Activated CD4-positive, alpha-beta T cell treated with anti-CD3 and anti-CD28 coated beads, Interleukin-2, amount 10 ng/mL, durations not matched to agents 24 days and 14 days (primary cell): ENCODE measurements at regions not wholly inside any gene's neighbourhood (a gene's known extent, or its start where the extent isn't known, plus 50 kb on each side); places are given as distances from the start of the nearest gene placed in this dataset.

Source experiments
- DNase-seq: peaks from one replicate; pipeline ENCODE4 v3.0.0; 2022
- H3K27ac Mint-ChIP-seq: one replicate; pipeline ENCODE4 v1.8.0; 2022; ENCODE audit warnings: mild to moderate bottlenecking, mixed read lengths
- H3K27me3 Mint-ChIP-seq: one replicate; pipeline ENCODE4 v1.8.0; 2022; ENCODE audit warnings: mixed read lengths
- H3K36me3 Mint-ChIP-seq: one replicate; pipeline ENCODE4 v1.8.0; 2022; ENCODE audit warnings: low read depth, mild to moderate bottlenecking, mixed read lengths
- H3K4me1 Mint-ChIP-seq: one replicate; pipeline ENCODE4 v1.8.0; 2021; ENCODE audit warnings: mixed read lengths
- H3K4me3 Mint-ChIP-seq: one replicate; pipeline ENCODE4 v1.8.0; 2022; ENCODE audit warnings: mild to moderate bottlenecking, moderate library complexity, mixed read lengths
- H3K9me3 Mint-ChIP-seq: one replicate; pipeline ENCODE4 v1.8.0; 2021; ENCODE audit warnings: mixed read lengths
- intact Hi-C: fragments of 100-400 bp; cut with micrococcal nuclease; formaldehyde crosslinking; loops from one replicate; pipeline ENCODE4 v1.15.1; 2023

DNA sequence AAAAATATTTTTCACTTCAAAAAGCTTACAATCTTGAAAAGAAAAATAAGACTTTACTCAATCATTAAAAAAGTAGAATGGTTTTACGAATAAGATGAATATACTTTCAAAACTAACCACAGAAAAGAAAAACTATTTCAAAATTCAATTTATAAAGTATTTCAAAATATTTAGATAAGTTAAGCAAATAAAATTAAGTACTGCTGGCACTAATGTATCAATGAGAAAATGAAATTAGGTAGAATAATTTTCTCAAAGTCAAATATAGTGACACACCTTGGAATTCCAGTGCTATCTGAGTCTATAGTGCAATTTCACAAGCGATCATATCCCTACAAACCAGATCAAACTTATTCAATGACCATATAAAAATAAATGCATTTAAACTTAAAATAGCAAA is 109.8 kb upstream of the SEMA3A start:
- Mint-ChIP-seq H3K27me3 (no peaks in the 10 kb centered on the region), H3K9me3 (no peaks in the 10 kb centered on the region), H3K4me1 (no peaks in the 10 kb centered on the region), H3K36me3 (no peaks in the 10 kb centered on the region), H3K27ac (no peak overlapping the region), H3K4me3 (no peak overlapping the region)
- no peak for DNase-seq
- intact Hi-C loops: no loop called here

DNA sequence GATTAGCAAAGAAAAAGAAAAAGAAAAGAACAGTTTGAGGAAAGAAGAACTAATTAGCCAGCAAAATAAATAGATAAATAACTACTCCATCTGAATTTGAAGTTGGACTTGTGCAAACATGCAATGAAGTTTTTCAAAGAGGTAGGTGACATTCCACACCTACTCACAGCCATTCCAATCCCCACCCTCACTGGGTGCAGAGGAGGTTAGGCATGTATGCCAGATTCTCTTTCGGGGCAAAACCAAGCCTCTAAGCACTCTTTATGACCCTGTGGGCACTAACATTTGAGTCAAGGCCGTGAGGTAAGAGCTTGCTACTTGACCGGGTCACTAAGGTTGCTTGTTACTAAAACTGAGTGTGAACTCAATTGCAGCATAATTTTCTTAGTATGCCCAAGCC is 108.4 kb upstream of the SEMA3A start:
- H3K4me3 Mint-ChIP-seq: no peak overlapping the region
- no peak for DNase-seq
- no peaks in the 10 kb centered on the region for H3K9me3 Mint-ChIP-seq
- H3K36me3 Mint-ChIP-seq: no peaks in the 10 kb centered on the region
- intact Hi-C loops: no loop called here
- H3K4me1 Mint-ChIP-seq: no peaks in the 10 kb centered on the region
- H3K27me3 Mint-ChIP-seq: no peaks in the 10 kb centered on the region
- H3K27ac Mint-ChIP-seq: no peak overlapping the region

DNA sequence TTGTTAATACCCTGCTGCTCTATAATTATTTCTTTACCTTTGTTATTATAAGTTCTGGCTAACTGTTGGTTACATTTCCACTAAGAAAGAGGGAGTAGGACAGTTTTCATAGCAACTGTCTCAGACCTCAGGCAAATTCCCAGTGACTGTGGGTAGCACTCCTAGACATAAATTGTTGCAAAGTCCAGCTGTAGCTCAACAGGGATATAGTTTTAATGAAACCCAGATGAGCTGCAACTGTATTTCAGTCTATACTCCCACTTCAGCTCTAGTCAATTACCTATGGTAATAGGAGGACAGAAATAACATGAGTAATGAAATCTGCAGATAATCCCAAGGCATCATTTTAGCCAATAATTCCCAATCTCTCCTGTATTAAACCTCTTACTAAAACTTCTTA is 103.0 kb upstream of the SEMA3A start:
- no peaks in the 10 kb centered on the region for H3K36me3 Mint-ChIP-seq
- no peak overlapping the region for H3K4me3 Mint-ChIP-seq
- no peaks in the 10 kb centered on the region for H3K9me3 Mint-ChIP-seq
- H3K4me1 Mint-ChIP-seq: no peaks in the 10 kb centered on the region
- DNase-seq: no peak
- intact Hi-C loops: no loop called here
- no peak overlapping the region for H3K27ac Mint-ChIP-seq
- H3K27me3 Mint-ChIP-seq: no peaks in the 10 kb centered on the region

DNA sequence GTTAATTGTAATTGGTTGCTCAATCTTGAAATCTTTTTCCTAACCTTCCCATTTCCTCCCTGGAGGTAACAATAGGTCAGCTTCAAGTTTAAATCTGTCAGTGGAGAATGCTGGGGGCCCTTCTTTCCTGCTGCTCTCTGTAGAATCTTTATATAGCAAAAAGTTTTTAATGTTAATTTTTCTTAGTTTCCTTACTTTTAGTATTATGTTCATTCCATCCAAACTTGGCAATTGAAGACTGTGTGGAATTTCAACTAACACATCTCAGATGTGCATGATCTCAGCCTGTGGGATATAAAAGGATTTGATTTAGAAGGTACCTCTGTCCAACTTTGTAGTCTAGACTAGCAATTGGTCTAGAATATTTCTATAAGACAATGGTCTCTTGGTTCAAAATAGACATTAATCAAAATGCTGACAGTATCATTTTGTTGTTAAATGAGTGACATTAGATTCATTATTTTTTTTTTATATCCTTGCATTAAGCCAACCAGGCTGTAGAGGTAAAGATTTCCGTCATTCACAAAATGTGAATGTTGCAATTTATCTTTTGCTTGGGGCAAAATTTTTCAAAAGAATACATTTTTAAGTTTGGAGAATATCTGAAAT is 100.4 kb upstream of the SEMA3A start:
- no peak for DNase-seq
- intact Hi-C loops: no loop called here
- no peaks in the 10 kb centered on the region for H3K27me3 Mint-ChIP-seq
- no peak overlapping the region for H3K4me3 Mint-ChIP-seq
- H3K9me3 Mint-ChIP-seq: no peaks in the 10 kb centered on the region
- H3K27ac Mint-ChIP-seq: no peak overlapping the region
- H3K36me3 Mint-ChIP-seq: no peaks in the 10 kb centered on the region
- no peaks in the 10 kb centered on the region for H3K4me1 Mint-ChIP-seq

DNA sequence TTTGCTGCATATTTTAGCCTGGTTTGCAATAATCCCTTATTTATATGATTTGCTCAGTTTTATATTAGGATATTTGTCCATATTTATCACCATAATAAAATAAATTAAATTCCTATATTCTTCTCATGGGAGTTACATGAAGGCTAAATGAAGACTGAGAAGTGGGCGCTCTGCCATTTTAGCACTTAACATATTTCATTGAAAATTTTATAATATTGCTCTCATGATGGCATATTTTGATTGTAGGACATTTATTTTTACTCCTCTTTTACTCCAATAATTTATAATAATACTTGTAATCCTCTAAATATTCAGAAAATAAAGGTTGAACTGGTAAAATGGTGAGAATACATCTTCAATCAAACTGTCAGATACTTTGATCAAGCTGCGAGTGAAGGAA is 99.8 kb upstream of the SEMA3A start:
- no peak overlapping the region for H3K4me3 Mint-ChIP-seq
- H3K36me3 Mint-ChIP-seq: no peaks in the 10 kb centered on the region
- no peaks in the 10 kb centered on the region for H3K27me3 Mint-ChIP-seq
- intact Hi-C loops: no loop called here
- H3K9me3 Mint-ChIP-seq: no peaks in the 10 kb centered on the region
- H3K4me1 Mint-ChIP-seq: no peaks in the 10 kb centered on the region
- DNase-seq: no peak
- no peak overlapping the region for H3K27ac Mint-ChIP-seq

DNA sequence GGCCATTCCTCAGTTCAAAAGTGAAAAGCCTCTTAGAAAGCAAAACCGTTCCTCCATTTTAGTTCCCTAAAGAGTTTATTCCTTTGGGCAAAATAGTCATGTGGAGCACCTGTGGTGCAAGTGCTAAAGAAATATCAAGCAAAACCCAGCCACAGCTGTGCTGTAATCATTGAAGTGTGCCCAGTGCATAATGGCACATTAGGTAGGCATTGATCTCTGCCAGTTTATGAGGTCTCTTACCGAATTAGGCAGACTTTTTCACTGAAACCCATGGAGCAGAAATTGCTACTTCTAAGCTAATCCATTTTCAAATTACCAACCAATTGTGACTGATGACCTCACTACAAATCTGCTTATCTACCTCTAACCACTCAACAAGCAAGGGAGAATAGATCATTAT is 97.2 kb upstream of the SEMA3A start:
- Mint-ChIP-seq H3K9me3 (no peaks in the 10 kb centered on the region), H3K36me3 (no peaks in the 10 kb centered on the region), H3K27ac (no peak overlapping the region), H3K4me3 (no peak overlapping the region), H3K4me1 (no peaks in the 10 kb centered on the region), H3K27me3 (no peaks in the 10 kb centered on the region)
- no peak for DNase-seq
- intact Hi-C loops: no loop called here

DNA sequence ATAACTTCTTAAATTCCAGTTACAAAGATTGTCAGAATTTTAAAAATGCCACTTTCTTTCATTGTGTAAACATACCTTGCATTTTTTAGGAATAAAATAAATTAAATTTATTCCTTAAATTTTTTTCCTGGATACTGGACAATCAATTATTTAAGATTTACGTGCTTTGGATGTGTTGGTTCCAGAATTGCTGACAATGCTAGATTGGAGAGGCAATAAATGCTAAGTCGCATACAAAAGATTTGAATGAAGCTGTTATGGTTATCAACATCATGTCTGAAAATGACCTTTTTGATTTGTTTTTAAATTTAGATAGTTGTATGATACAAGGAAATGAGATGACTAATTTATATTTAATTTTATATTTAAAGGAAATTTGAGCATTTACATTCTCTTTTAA is 89.2 kb upstream of the SEMA3A start:
- H3K27ac Mint-ChIP-seq: no peak overlapping the region

DNA sequence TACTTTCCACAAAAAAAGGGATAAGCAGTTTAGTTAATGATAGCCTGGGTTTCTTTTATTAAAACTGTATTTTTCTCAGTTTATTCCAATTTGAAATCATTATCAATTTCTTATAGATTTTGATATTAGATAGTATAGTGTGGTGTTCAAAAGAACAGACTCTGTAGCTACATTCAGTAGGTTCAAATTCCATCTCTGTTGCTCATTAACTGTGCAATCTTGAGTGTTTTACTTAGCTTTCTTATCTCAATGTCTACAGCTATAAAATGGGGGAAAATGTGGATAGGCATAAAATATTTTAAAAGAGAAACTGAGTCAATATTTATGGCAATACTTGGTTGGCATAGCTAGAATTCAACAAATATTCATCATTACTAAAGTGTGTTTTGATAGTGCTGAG is 86.9 kb upstream of the SEMA3A start:
- H3K36me3 Mint-ChIP-seq: no peaks in the 10 kb centered on the region
- H3K9me3 Mint-ChIP-seq: no peaks in the 10 kb centered on the region
- H3K27me3 Mint-ChIP-seq: no peaks in the 10 kb centered on the region
- H3K4me3 Mint-ChIP-seq: no peak overlapping the region
- H3K4me1 Mint-ChIP-seq: no peaks in the 10 kb centered on the region
- H3K27ac Mint-ChIP-seq: no peak overlapping the region
- intact Hi-C loops: no loop called here
- DNase-seq: no peak

More for the DNA sequence above, 89.2 kb upstream of the SEMA3A start:
- H3K9me3 Mint-ChIP-seq: no peaks in the 10 kb centered on the region
- no peaks in the 10 kb centered on the region for H3K27me3 Mint-ChIP-seq
- H3K4me3 Mint-ChIP-seq: no peak overlapping the region
- no peaks in the 10 kb centered on the region for H3K36me3 Mint-ChIP-seq
- intact Hi-C loops: no loop called here
- no peak for DNase-seq
- no peaks in the 10 kb centered on the region for H3K4me1 Mint-ChIP-seq

DNA sequence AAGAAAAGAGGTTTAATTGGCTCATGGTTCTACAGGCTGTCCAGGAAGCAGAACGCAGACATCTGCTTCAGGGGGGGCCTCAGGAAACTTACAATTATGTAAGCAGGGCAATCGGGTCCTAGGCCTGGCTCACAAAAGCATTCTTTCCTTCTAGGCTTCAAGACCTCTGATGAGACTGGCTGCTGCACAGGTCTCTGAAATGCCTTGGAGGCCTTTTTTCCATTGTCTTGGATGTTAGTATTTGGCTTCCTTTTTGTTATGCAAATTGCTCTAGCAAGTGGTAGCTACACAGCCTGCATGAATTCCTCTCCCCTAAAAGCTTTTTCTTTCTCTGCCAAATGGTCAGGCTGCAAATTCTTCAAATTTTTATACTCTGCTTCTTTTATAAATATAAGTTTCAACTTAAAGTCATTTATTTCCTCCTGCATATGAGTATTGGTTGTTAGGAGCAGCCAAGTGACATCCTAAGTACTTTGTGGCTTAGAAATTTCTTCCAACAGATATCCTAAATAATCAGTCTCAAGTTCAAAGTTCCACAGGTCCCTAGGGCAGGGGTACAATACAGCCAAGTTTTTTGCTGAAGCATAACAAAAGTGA is 83.1 kb upstream of the SEMA3A start:
- Mint-ChIP-seq H3K9me3 (no peaks in the 10 kb centered on the region), H3K27ac (no peak overlapping the region), H3K27me3 (no peaks in the 10 kb centered on the region), H3K4me3 (no peak overlapping the region), H3K36me3 (no peaks in the 10 kb centered on the region), H3K4me1 (no peaks in the 10 kb centered on the region)
- no peak for DNase-seq
- intact Hi-C loops: no loop called here

DNA sequence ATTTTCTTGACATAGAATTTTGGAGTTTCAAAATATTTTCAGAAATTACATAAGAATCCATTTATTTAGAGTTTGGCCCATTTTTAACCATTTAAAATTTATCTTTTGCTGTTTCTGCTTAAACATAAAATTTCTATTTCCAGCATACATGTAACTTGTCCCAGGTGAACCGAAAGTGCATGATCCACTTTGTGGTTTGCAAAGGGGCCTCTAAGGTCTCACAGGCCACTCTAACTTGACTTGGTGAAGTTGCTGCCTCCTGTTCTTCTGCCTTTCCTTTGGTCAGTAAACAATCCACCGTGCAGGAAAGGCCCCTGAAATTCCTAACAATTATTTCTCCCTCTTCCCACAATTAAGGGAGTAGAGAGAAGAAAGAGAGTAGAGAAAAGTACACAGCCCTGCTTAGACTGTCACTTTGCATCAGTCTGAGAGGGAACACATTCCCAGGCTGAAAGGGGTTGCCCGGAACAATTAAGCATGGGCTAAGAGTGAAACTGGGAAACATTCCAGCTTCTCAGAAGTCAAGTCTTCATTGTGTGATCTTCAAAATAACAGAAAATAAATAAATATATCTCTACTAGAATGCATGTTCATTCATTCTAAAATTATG is 79.5 kb upstream of the SEMA3A start:
- no peak overlapping the region for H3K27ac Mint-ChIP-seq
- H3K9me3 Mint-ChIP-seq: no peaks in the 10 kb centered on the region
- no peak overlapping the region for H3K4me3 Mint-ChIP-seq
- no peaks in the 10 kb centered on the region for H3K36me3 Mint-ChIP-seq
- H3K4me1 Mint-ChIP-seq: no peaks in the 10 kb centered on the region
- H3K27me3 Mint-ChIP-seq: no peaks in the 10 kb centered on the region
- intact Hi-C loops: no loop called here
- DNase-seq: no peak

DNA sequence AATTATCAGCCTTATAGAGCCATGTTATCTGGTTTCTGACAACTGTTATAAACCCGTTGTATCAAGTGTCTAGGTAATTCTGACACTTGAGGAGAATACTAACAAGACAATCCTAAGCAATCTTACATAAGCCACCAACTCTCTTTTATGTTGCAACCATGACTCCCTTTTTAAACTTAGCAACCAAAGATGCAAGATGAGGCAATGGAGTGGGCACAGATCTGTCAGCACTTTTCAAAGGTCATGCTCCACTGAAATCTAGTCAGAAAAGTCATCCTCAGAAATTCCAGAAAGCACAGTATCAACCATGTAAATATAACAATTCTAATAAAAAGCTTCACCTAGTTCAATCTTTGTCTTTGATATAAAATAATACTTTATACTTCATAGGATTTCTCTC is 77.0 kb upstream of the SEMA3A start:
- DNase-seq: no peak
- intact Hi-C loops: no loop called here
- H3K4me3 Mint-ChIP-seq: no peak overlapping the region
- H3K4me1 Mint-ChIP-seq: no peaks in the 10 kb centered on the region
- H3K9me3 Mint-ChIP-seq: no peaks in the 10 kb centered on the region
- no peaks in the 10 kb centered on the region for H3K27me3 Mint-ChIP-seq
- H3K36me3 Mint-ChIP-seq: no peaks in the 10 kb centered on the region
- no peak overlapping the region for H3K27ac Mint-ChIP-seq

DNA sequence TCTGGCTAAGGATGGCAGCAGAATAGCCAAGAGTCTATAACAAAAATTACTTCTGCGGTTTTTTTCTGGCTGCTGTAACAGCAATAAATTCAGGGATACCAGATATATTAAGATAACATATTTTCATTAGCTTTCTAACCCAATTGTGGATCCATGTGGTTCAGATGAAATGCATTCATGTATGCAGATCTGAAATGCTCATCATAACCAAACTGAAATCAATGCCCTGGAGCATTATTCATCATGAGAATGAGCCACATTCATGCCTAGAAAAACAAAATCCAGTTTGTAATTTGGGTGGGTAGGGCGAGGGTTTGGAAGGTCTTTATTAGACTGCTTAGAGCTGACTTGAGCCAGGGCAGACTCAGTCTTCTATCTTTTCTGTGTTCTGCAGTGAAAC is 69.8 kb upstream of the SEMA3A start:
- Mint-ChIP-seq H3K9me3 (no peaks in the 10 kb centered on the region), H3K27me3 (no peaks in the 10 kb centered on the region), H3K27ac (no peak overlapping the region), H3K4me1 (no peaks in the 10 kb centered on the region), H3K36me3 (no peaks in the 10 kb centered on the region), H3K4me3 (no peak overlapping the region)
- intact Hi-C loops: no loop called here
- no peak for DNase-seq

DNA sequence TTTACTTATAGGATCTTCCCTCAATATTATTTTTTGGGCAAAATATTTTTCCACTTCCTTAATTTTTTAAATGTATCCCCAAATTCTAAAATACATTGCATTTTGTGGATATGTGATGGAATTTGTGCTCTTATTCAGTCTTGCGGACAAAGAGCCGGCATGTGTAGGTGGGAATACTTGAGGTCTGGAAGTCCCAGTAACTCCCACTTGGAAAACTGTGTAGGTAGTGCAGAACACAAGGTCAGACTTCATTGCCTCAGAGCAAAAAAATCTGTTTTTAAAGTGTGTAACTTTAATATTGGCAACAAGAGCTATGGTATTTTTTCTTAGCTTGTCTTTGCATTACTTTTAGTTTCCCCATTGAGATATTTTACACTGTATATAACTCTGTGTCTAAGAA is 68.5 kb upstream of the SEMA3A start:
- DNase-seq: no peak
- Mint-ChIP-seq H3K36me3 (no peaks in the 10 kb centered on the region), H3K9me3 (no peaks in the 10 kb centered on the region), H3K27ac (no peak overlapping the region), H3K27me3 (no peaks in the 10 kb centered on the region), H3K4me1 (no peaks in the 10 kb centered on the region), H3K4me3 (no peak overlapping the region)
- intact Hi-C loops: no loop called here

DNA sequence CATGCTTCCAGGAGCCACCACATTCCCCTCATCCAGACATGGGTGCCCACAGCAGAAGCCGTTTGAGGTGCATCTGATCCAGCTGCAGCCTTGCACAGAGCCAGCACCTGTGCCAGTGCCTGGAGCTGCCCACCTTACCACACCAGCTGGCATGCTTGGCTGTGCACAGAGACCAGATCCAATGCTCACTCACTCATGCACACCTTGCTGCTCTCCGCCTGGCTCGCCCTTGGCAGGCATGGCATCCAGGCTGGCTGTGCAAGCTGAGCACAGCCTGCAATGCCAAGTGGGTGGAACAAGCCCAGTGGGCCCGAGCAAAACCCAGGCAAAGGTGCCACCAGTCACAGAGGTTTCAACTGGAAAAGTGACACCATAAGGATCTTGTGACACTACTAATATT is 66.9 kb upstream of the SEMA3A start:
- no peak overlapping the region for H3K4me3 Mint-ChIP-seq
- no peak overlapping the region for H3K27ac Mint-ChIP-seq
- H3K36me3 Mint-ChIP-seq: no peaks in the 10 kb centered on the region
- no peaks in the 10 kb centered on the region for H3K4me1 Mint-ChIP-seq
- intact Hi-C loops: no loop called here
- no peaks in the 10 kb centered on the region for H3K27me3 Mint-ChIP-seq
- no peak for DNase-seq
- no peaks in the 10 kb centered on the region for H3K9me3 Mint-ChIP-seq

DNA sequence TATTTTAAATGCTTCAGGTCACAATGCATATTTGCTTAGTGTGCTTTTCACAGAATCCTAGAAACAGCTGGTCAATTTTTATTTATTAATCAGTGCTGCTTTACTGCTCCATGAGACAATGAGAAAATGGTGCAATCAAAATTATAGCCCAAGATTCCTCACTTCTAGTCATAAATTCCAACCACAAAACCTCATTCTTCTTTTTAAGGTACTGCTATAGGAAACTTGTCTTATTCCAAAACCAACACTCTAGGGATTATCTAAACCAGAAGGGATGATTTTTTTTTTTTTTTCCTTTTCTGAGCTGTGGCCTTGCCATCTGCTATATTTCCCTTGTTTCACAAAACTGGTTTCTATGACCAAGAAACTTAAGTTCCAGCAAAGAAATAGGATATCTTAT is 64.0 kb upstream of the SEMA3A start:
- Mint-ChIP-seq H3K9me3 (no peaks in the 10 kb centered on the region), H3K27ac (no peak overlapping the region), H3K4me3 (no peak overlapping the region), H3K4me1 (no peaks in the 10 kb centered on the region), H3K36me3 (no peaks in the 10 kb centered on the region), H3K27me3 (no peaks in the 10 kb centered on the region)
- intact Hi-C loops: no loop called here
- no peak for DNase-seq
